Activated naive CD8-positive, alpha-beta T cell (primary cell): ENCODE measurements at regions not wholly inside any gene's neighbourhood (a gene's known extent, or its start where the extent isn't known, plus 50 kb on each side); places are given as distances from the start of the nearest gene placed in this dataset.
"Not testable (repeated sequence)": the region's sequence is repeated elsewhere in the genome, so short reads cannot be mapped to it uniquely, and the experiment has no call there.

Source experiments
- H3K27ac Mint-ChIP-seq: one replicate; pipeline ENCODE4 v1.8.0; 2021; ENCODE audit warnings: mixed read lengths
- H3K27me3 Mint-ChIP-seq: one replicate; pipeline ENCODE4 v1.8.0; 2021; ENCODE audit warnings: mixed read lengths
- H3K36me3 Mint-ChIP-seq: one replicate; pipeline ENCODE4 v1.8.0; 2021; ENCODE audit warnings: mixed read lengths
- H3K4me1 Mint-ChIP-seq: one replicate; pipeline ENCODE4 v1.8.0; 2021; ENCODE audit warnings: low read depth, mixed read lengths
- H3K4me3 Mint-ChIP-seq: one replicate; pipeline ENCODE4 v1.8.0; 2021; ENCODE audit warnings: mild to moderate bottlenecking, mixed read lengths
- H3K9me3 Mint-ChIP-seq: one replicate; pipeline ENCODE4 v1.8.0; 2021; ENCODE audit warnings: low read depth, mixed read lengths

GRCh38 chr1:98575955-98576354, 85.6 kb upstream of the SNX7 start:
- no peak overlapping the region for H3K27ac Mint-ChIP-seq
- no peaks in the 10 kb centered on the region for H3K27me3 Mint-ChIP-seq
- H3K4me3 Mint-ChIP-seq, result no peak overlapping the region
- no peaks in the 10 kb centered on the region for H3K9me3 Mint-ChIP-seq
- no peaks in the 10 kb centered on the region for H3K36me3 Mint-ChIP-seq
- H3K4me1 Mint-ChIP-seq, result no peaks in the 10 kb centered on the region

DNA sequence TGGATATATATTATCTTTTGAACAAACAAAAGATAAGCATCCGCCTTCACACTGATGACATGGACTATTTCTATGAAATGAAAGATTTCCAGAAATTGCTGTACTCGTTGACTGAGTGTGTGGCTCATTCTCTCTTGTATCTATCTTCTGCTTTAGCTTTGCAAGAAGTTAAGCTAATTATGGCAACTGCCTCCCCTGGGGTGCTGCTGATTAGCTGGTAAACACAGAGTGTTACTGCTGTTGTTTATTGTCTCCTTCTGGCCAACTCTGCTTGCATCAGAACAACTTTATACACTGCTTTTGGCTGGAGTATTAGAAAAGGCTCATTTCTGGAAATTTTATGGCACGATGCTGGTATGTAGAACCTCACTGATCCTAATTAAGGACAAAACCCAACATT, 95.6 kb upstream of the SNX7 start:
- H3K4me3 Mint-ChIP-seq, result no peak overlapping the region
- peaks cover 9% of the 10 kb centered on the region for H3K9me3 Mint-ChIP-seq
- no peaks in the 10 kb centered on the region for H3K4me1 Mint-ChIP-seq
- H3K27me3 Mint-ChIP-seq, result no peaks in the 10 kb centered on the region
- no peaks in the 10 kb centered on the region for H3K36me3 Mint-ChIP-seq
- no peak overlapping the region for H3K27ac Mint-ChIP-seq

GRCh38 chr1:98559291-98559690, 102.2 kb upstream of the SNX7 start:
- Mint-ChIP-seq H3K9me3 (peaks cover 6% of the 10 kb centered on the region), H3K27ac (no peak overlapping the region), H3K4me3 (no peak overlapping the region), H3K4me1 (no peaks in the 10 kb centered on the region), H3K27me3 (no peaks in the 10 kb centered on the region), H3K36me3 (no peaks in the 10 kb centered on the region)

GRCh38 chr1:98557895-98558294, 103.6 kb upstream of the SNX7 start:
- Mint-ChIP-seq H3K27ac (no peak overlapping the region), H3K4me3 (no peak overlapping the region), H3K9me3 (no peaks in the 10 kb centered on the region), H3K4me1 (no peaks in the 10 kb centered on the region), H3K27me3 (no peaks in the 10 kb centered on the region), H3K36me3 (no peaks in the 10 kb centered on the region)

DNA sequence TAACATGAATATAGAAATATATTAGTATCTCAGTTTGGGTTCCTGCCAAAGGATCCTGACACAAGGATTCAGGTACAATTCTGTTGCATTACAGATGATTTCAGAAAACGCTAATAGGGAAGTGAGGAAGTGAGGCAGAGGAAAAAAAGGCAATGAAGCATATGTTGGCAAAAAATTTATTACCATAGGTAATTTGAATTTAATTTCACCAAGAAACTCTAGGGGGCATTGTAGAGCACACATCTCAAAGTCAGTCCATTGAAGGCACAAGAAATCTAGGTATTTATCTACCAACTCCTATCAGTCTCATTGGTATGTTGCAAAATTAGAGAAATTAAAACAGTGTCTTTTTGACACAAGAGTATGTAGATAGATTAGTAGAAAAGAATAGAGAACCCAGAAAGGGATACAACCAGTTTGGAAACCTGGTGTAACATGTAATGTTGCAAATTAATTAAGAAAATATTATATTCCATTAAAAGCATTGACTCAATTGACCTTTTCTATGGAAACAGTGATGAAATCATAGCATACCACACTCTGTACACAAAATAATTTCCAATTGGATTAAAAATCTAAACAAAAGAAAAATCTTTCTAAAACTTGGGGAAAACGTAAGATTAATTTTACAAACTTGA, 104.9 kb upstream of the SNX7 start:
- no peaks in the 10 kb centered on the region for H3K9me3 Mint-ChIP-seq

GRCh38 chr1:98555814-98556213, 105.7 kb upstream of the SNX7 start:
- Mint-ChIP-seq H3K9me3 (peaks cover 4% of the 10 kb centered on the region), H3K27ac (no peak overlapping the region), H3K36me3 (peaks cover 3% of the 10 kb centered on the region), H3K4me1 (no peaks in the 10 kb centered on the region), H3K4me3 (no peak overlapping the region), H3K27me3 (no peaks in the 10 kb centered on the region)

More for the DNA sequence above, 104.9 kb upstream of the SNX7 start:
- Mint-ChIP-seq H3K4me3 (no peak overlapping the region), H3K27me3 (no peaks in the 10 kb centered on the region), H3K4me1 (no peaks in the 10 kb centered on the region), H3K27ac (no peak overlapping the region), H3K36me3 (no peaks in the 10 kb centered on the region)

GRCh38 chr1:98552576-98553074, 108.9 kb upstream of the SNX7 start:
- H3K4me1 Mint-ChIP-seq, H3K27ac Mint-ChIP-seq, H3K27me3 Mint-ChIP-seq, H3K9me3 Mint-ChIP-seq, H3K4me3 Mint-ChIP-seq, H3K36me3 Mint-ChIP-seq: not testable (repeated sequence)

GRCh38 chr1:98550076-98550475, 111.4 kb upstream of the SNX7 start:
- no peak overlapping the region for H3K4me3 Mint-ChIP-seq
- peaks cover 12% of the 10 kb centered on the region for H3K9me3 Mint-ChIP-seq
- H3K4me1 Mint-ChIP-seq, result no peaks in the 10 kb centered on the region
- H3K36me3 Mint-ChIP-seq, result peaks cover 3% of the 10 kb centered on the region
- H3K27ac Mint-ChIP-seq, result no peak overlapping the region
- H3K27me3 Mint-ChIP-seq, result no peaks in the 10 kb centered on the region

GRCh38 chr1:98546319-98546718, 115.2 kb upstream of the SNX7 start:
- Mint-ChIP-seq H3K4me3 (no peak overlapping the region), H3K9me3 (peaks cover 10% of the 10 kb centered on the region), H3K4me1 (no peaks in the 10 kb centered on the region), H3K27ac (no peak overlapping the region), H3K36me3 (peaks cover under 1% of the 10 kb centered on the region), H3K27me3 (no peaks in the 10 kb centered on the region)

DNA sequence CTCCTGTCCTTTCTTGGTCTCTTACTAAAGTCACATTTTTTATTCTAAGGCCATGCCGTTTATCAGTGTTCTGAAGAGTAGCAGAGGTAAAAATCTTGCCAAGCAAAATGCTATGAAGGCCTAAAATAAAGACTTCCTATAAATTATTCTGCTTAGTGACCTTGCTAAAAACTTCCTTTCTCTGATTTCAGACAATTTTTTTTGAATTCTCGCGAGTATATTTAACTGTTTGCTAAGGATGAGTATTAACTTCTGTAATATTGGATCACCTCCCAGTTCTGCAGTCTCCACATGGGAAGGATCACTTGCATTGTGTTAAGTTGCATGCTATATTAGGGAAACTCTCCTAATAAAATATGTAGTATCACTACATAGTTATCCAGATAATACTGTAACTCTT, 123.4 kb upstream of the SNX7 start:
- Mint-ChIP-seq H3K36me3 (no peaks in the 10 kb centered on the region), H3K4me3 (no peak overlapping the region), H3K4me1 (no peaks in the 10 kb centered on the region), H3K27me3 (no peaks in the 10 kb centered on the region), H3K27ac (no peak overlapping the region), H3K9me3 (peaks cover 4% of the 10 kb centered on the region)

DNA sequence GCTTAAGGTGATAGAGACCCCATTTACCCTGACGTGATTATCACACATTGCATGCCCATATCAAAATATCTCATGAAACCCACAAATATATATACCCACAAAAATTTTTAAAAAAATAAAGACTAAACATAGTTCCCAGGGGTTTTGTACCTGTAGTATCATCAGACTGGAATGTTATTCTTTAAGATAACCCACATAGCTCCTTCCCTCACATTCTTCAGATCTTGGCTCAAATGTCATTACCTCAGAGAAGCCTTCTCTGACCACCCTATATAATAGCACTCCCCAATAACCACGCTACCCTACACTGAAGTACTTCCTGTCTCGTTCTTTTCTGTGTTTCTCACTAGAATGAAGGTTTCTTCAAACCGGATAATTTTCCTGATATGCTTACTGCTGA, 138.3 kb upstream of the SNX7 start:
- H3K9me3 Mint-ChIP-seq, result peaks cover 19% of the 10 kb centered on the region
- no peaks in the 10 kb centered on the region for H3K27me3 Mint-ChIP-seq
- no peak overlapping the region for H3K27ac Mint-ChIP-seq
- no peaks in the 10 kb centered on the region for H3K4me1 Mint-ChIP-seq
- no peak overlapping the region for H3K4me3 Mint-ChIP-seq
- no peaks in the 10 kb centered on the region for H3K36me3 Mint-ChIP-seq

DNA sequence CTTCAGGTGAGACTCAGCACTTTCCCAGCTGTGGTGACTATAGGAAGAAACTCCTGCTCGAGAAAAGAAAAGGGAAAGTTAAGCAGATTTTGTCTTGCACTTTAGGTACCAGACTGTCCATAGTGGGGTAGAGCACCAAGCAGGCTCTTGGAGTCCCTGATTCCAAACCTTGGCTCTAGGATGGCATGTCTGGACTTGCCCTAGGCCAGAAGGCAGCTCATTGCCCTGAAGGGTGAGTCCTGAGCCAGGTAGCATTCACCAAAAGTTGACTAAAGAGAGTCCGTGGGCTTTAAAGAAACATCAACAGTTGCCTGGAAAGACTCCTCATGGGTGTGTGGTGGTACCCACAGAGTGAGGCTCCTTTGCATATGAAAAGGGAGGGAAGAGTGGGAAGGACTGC, 145.2 kb upstream of the SNX7 start:
- Mint-ChIP-seq H3K9me3 (peaks cover 14% of the 10 kb centered on the region), H3K4me3 (no peak overlapping the region), H3K36me3 (no peaks in the 10 kb centered on the region), H3K27me3 (no peaks in the 10 kb centered on the region), H3K27ac (no peak overlapping the region), H3K4me1 (no peaks in the 10 kb centered on the region)

DNA sequence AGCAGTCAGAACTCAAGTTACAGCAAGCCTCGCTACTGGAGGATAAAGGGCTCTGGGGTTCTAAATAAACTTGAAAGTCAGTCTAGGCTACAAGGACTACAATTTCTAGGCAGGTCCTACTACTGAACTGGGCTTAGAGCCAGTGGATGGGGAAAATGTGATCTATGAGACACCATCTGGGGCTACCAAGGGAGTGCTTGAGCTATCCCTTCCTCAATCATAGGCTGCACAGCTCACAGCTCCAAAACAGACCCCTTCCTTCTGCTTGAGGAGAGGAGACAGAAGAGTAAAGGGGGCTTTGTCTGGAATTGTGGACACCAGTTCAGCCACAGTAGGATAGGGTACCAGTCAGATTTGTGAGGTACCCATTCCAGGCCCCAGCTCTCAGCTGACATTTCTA, 145.8 kb upstream of the SNX7 start:
- H3K27ac Mint-ChIP-seq, result no peak overlapping the region
- no peaks in the 10 kb centered on the region for H3K4me1 Mint-ChIP-seq
- H3K27me3 Mint-ChIP-seq, result no peaks in the 10 kb centered on the region
- peaks cover 14% of the 10 kb centered on the region for H3K9me3 Mint-ChIP-seq
- no peaks in the 10 kb centered on the region for H3K36me3 Mint-ChIP-seq
- no peak overlapping the region for H3K4me3 Mint-ChIP-seq

GRCh38 chr1:98512216-98512615, 149.3 kb upstream of the SNX7 start:
- H3K4me1 Mint-ChIP-seq, H3K27me3 Mint-ChIP-seq, H3K36me3 Mint-ChIP-seq, H3K4me3 Mint-ChIP-seq, H3K27ac Mint-ChIP-seq: not testable (repeated sequence)
- peaks cover 16% of the 10 kb centered on the region for H3K9me3 Mint-ChIP-seq

DNA sequence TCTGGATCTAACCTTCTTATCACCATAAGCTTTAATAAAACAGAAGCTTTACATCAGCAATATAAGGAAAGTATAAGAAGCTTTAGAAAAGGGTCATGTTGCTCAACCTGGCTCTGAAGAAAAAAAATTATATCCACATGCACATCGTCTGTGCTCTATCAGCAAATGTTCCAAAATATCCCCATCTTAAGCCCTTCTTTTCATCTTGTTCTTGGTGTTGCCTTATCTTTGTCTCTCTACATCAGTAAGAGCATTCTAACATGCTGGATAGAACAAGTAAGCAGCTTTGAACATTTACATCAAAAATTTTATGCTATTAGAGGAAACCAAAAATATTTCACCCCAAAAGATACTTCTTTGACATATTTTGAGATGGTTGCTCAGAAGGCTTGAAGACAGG, 157.8 kb upstream of the SNX7 start:
- H3K4me1 Mint-ChIP-seq, result no peaks in the 10 kb centered on the region
- H3K27ac Mint-ChIP-seq, result no peak overlapping the region
- peaks cover 24% of the 10 kb centered on the region for H3K9me3 Mint-ChIP-seq
- H3K27me3 Mint-ChIP-seq, result peaks cover 1% of the 10 kb centered on the region
- H3K4me3 Mint-ChIP-seq, result no peak overlapping the region
- no peaks in the 10 kb centered on the region for H3K36me3 Mint-ChIP-seq

DNA sequence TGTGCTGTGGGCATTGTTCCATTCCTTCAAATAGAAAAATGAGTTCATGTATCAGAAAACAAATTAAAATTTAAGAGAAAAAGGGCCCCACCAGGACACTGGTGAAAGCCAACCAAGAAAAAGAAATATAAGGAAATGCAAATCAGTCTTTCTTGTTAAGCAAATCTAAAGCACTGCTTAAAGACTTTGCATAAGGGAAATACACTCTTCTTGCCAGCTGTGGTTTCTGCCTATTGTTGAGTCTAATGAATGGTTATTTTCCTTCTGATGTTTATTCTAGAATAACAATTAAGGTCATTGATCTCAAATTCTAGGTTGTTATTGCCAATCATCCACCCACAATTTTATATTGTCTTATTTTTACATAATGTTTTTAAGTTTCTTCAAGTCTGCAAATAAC, 158.6 kb upstream of the SNX7 start:
- no peak overlapping the region for H3K27ac Mint-ChIP-seq
- H3K9me3 Mint-ChIP-seq, result peaks cover 20% of the 10 kb centered on the region
- no peaks in the 10 kb centered on the region for H3K4me1 Mint-ChIP-seq
- peaks cover 1% of the 10 kb centered on the region for H3K27me3 Mint-ChIP-seq
- no peak overlapping the region for H3K4me3 Mint-ChIP-seq
- no peaks in the 10 kb centered on the region for H3K36me3 Mint-ChIP-seq
